Endothelial cell of umbilical vein (primary cell): ENCODE measurements at regions not wholly inside any gene's neighbourhood (a gene's known extent, or its start where the extent isn't known, plus 50 kb on each side); places are given as distances from the start of the nearest gene placed in this dataset.

Experiments used
- BruUV-seq: library from RNA; stranded (reverse); fragments of 400-500 nt; replicated peaks from 2 replicates; lab custom pipeline; 2021; lab: Mats Ljungman, UMichigan
- CTCF ChIA-PET: fragments of 300-600, 350-600 bp; sonication (Branson Sonifier 250); formaldehyde crosslinking; loops from one replicate; lab custom pipeline; 2021; ENCODE audit warnings: antibody characterized with exemption, inconsistent platforms; lab: Charles Lee
- POLR2A ChIA-PET: fragments of 300-600, 350-600 bp; sonication (Branson Sonifier 250); formaldehyde crosslinking; loops from one replicate; lab custom pipeline; 2021; ENCODE audit warnings: antibody characterized with exemption, inconsistent platforms; lab: Charles Lee
- DNase-seq: peaks from one replicate; pipeline ENCODE4 v3.0.0-alpha.2; 2011; ENCODE audit warnings: low read depth, low spot score
- FAIRE-seq: peaks from 2 replicates; lab custom pipeline; 2011; peaks lifted over from hg19 to GRCh38; lab: Jason Lieb, UNC
- H2AFZ ChIP-seq: 2 replicates; pipeline ENCODE4 v1.6.0; 2012; ENCODE audit warnings: low read depth, low read length, control low read depth, inconsistent platforms
- H3K27ac ChIP-seq: 2 replicates; pipeline ENCODE4 v1.5.1; 2011; ENCODE audit warnings: low read depth, mild to moderate bottlenecking, control low read depth, low read length, moderate library complexity; ENCODE audit not compliant: insufficient read depth
- H3K27me3 ChIP-seq, 2 experiments: 2 replicates each; pipeline versions ENCODE4 v1.6.0 to v1.6.1; 2011; ENCODE audit warnings: low read length in 2 of 2, mixed read lengths in 1 of 2; ENCODE audit not compliant: control insufficient read depth in 2 of 2, insufficient read depth in 2 of 2
- H3K36me3 ChIP-seq, 2 experiments: 2 replicates in 1 of 2; 3 replicates in 1 of 2; pipeline ENCODE4 v1.5.1; 2011; ENCODE audit warnings: low read length in 2 of 2, mild to moderate bottlenecking in 1 of 2, moderate library complexity in 1 of 2; ENCODE audit not compliant: control insufficient read depth in 2 of 2, insufficient read depth in 2 of 2; ENCODE audit errors: extremely low read depth in 1 of 2
- H3K4me1 ChIP-seq: 3 replicates; pipeline ENCODE4 v1.5.1; 2011; ENCODE audit warnings: mild to moderate bottlenecking, low read length; ENCODE audit not compliant: control insufficient read depth, insufficient read depth; ENCODE audit errors: extremely low read depth
- H3K4me2 ChIP-seq: 2 replicates; pipeline ENCODE4 v1.6.1; 2011; ENCODE audit warnings: low read length, control low read depth, mixed read lengths; ENCODE audit not compliant: insufficient read depth
- H3K4me3 ChIP-seq, 3 experiments: fragments of 200-600 bp in 1 of 3; sonication (generic), shearing (Covaris generic) in 1 of 3; replicated peaks in 1 of 3; 2 replicates each; pipeline ENCODE4 v1.5.1; 2011 to 2016; ENCODE audit warnings: control low read depth in 3 of 3, low read length in 3 of 3, mild to moderate bottlenecking in 2 of 3, inconsistent platforms in 1 of 3, low read depth in 1 of 3, moderate library complexity in 1 of 3; ENCODE audit not compliant: insufficient read depth in 1 of 3
- H3K79me2 ChIP-seq: 2 replicates; pipeline ENCODE4 v1.6.0; 2012; ENCODE audit warnings: low read length, inconsistent platforms; ENCODE audit not compliant: control insufficient read depth, insufficient read depth
- H3K9ac ChIP-seq: replicated peaks from 2 replicates; pipeline ENCODE3; 2011; ENCODE audit warnings: low read length, control low read depth; ENCODE audit not compliant: insufficient read depth; ENCODE audit errors: extremely low read depth
- H3K9me1 ChIP-seq: replicated peaks from 3 replicates; pipeline ENCODE4 v1.6.0; 2011; ENCODE audit warnings: mild to moderate bottlenecking, low read length; ENCODE audit not compliant: control insufficient read depth, insufficient read depth; ENCODE audit errors: extremely low read depth
- H3K9me3 ChIP-seq: replicated peaks from 2 replicates; pipeline ENCODE4 v1.5.1; 2012; ENCODE audit warnings: low read length, inconsistent platforms; ENCODE audit not compliant: control insufficient read depth, insufficient read depth
- H4K20me1 ChIP-seq: replicated peaks from 2 replicates; pipeline ENCODE3; 2011; ENCODE audit warnings: mild to moderate bottlenecking, low read length; ENCODE audit not compliant: control insufficient read depth, insufficient read depth; ENCODE audit errors: extremely low read depth
- EZH2 ChIP-seq: IDR thresholded peaks from 2 replicates; pipeline ENCODE4 v1.6.1; 2012; ENCODE audit warnings: borderline replicate concordance, low read depth, mild to moderate bottlenecking, moderate library complexity, low read length, inconsistent platforms; ENCODE audit not compliant: severe bottlenecking
- FOS ChIP-seq: IDR thresholded peaks from 2 replicates; pipeline ENCODE4 v1.6.1; 2011; ENCODE audit warnings: mild to moderate bottlenecking, low read length, moderate library complexity, borderline replicate concordance; ENCODE audit not compliant: insufficient read depth
- GATA2 ChIP-seq: IDR thresholded peaks from 2 replicates; pipeline ENCODE4 v1.7.0; 2011; ENCODE audit warnings: low read depth, mild to moderate bottlenecking, moderate library complexity, mixed read lengths, low read length; ENCODE audit not compliant: insufficient read length, insufficient read depth
- JUN ChIP-seq: IDR thresholded peaks from 2 replicates; pipeline ENCODE4 v1.6.1; 2011; ENCODE audit warnings: borderline replicate concordance, low read depth; ENCODE audit not compliant: insufficient read length, insufficient read depth
- MYC ChIP-seq: IDR thresholded peaks from one replicate; pipeline ENCODE4 v1.6.1; 2011; ENCODE audit warnings: mild to moderate bottlenecking, low read depth, low read length
- POLR2A ChIP-seq: IDR thresholded peaks from 2 replicates; pipeline ENCODE4 v1.6.1; 2012; ENCODE audit warnings: low read depth, mild to moderate bottlenecking, control low read depth, low read length
- POLR2AphosphoS5 ChIP-seq: IDR thresholded peaks from 2 replicates; pipeline ENCODE4 v1.6.1; 2012; ENCODE audit warnings: low read depth, mild to moderate bottlenecking, control low read depth, low read length, moderate library complexity; ENCODE audit not compliant: insufficient read depth
- dilution Hi-C: fragments of 300-500 bp; cut with MboI; formaldehyde crosslinking; loops from one replicate; pipeline ENCODE4 v1.15.0; 2019; ENCODE audit warnings: low sequenced_read_pairs; ENCODE audit not compliant: extremely low pct_ligation_motif_present
- intact Hi-C: fragments of 100-400 bp; cut with micrococcal nuclease; formaldehyde crosslinking; loops from one replicate; pipeline ENCODE4 v1.10.0; 2022
- TF ChIP-seq, protein P1 (sequence below), 2 donors: IDR thresholded peaks; 1 replicate in 1 of 2; 2 replicates in 1 of 2; pipeline ENCODE4 v1.5.1; 2011; ENCODE audit warnings: low read length in 2 of 2, mild to moderate bottlenecking in 2 of 2, moderate library complexity in 2 of 2, control low read depth in 1 of 2, inconsistent platforms in 1 of 2, low read depth in 1 of 2; ENCODE audit not compliant: insufficient read depth in 1 of 2; ENCODE audit errors: extremely low read depth in 1 of 2
- TF ChIP-seq, protein P2 (sequence below): IDR thresholded peaks from 2 replicates; pipeline ENCODE4 v1.6.1; 2011; ENCODE audit not compliant: insufficient read depth, insufficient read length

- Histone ChIP-seq H3K9me1 (no peaks in the 10 kb centered on the region), H3K9ac (no peak overlapping the region), H3K36me3 (no peaks in the 10 kb centered on the region), H3K4me1 (no peaks in the 10 kb centered on the region), H4K20me1 (no peaks in the 10 kb centered on the region), H3K79me2 (no peaks in the 10 kb centered on the region), H3K27me3 (no peaks in the 10 kb centered on the region), H3K4me2 (no peak overlapping the region), H3K27ac (no peak overlapping the region), H2AFZ (no peak overlapping the region), H3K9me3 (peaks cover 2% of the 10 kb centered on the region), H3K4me3 (no peak overlapping the region)
- no peak for FAIRE-seq
- ChIA-PET CTCF (no interaction called here), POLR2A (no interaction called here)
- BruUV-seq, result no TSS peak
- intact Hi-C loops, result no loop called here
- dilution Hi-C loops, result no loop called here
- no peak for TF ChIP-seq POLR2A
- no peak for TF ChIP-seq JUN
- TF ChIP-seq POLR2AphosphoS5, result no peak
- TF ChIP-seq EZH2, result no peak
- no peak for TF ChIP-seq GATA2
- TF ChIP-seq MYC, result no peak
- TF ChIP-seq, protein P1, sequence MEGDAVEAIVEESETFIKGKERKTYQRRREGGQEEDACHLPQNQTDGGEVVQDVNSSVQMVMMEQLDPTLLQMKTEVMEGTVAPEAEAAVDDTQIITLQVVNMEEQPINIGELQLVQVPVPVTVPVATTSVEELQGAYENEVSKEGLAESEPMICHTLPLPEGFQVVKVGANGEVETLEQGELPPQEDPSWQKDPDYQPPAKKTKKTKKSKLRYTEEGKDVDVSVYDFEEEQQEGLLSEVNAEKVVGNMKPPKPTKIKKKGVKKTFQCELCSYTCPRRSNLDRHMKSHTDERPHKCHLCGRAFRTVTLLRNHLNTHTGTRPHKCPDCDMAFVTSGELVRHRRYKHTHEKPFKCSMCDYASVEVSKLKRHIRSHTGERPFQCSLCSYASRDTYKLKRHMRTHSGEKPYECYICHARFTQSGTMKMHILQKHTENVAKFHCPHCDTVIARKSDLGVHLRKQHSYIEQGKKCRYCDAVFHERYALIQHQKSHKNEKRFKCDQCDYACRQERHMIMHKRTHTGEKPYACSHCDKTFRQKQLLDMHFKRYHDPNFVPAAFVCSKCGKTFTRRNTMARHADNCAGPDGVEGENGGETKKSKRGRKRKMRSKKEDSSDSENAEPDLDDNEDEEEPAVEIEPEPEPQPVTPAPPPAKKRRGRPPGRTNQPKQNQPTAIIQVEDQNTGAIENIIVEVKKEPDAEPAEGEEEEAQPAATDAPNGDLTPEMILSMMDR (IDR thresholded peaks at IDR 0.05; ENCODE audit: extremely low read depth in 1 of 2, insufficient read depth in 1 of 2, low read depth in 1 of 2, low read length in 2 of 2), result no peak
- no peak for TF ChIP-seq FOS
- TF ChIP-seq, protein P2, sequence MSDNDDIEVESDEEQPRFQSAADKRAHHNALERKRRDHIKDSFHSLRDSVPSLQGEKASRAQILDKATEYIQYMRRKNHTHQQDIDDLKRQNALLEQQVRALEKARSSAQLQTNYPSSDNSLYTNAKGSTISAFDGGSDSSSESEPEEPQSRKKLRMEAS, result no peak
- no peak for DNase-seq
Observed at GRCh38 chr6:14252271-14252850, 134.8 kb downstream of the CD83 start.
